NCI-H69 (cell line): ENCODE measurements at regions not wholly inside any gene's neighbourhood (a gene's known extent, or its start where the extent isn't known, plus 50 kb on each side); places are given as distances from the start of the nearest gene placed in this dataset.
"Not testable (repeated sequence)": the region's sequence is repeated elsewhere in the genome, so short reads cannot be mapped to it uniquely, and the experiment has no call there.

ENCODE experiments used
- DNase-seq: peaks from one replicate; lab custom pipeline; 2025; lab: John Stamatoyannopoulos, UW

DNA sequence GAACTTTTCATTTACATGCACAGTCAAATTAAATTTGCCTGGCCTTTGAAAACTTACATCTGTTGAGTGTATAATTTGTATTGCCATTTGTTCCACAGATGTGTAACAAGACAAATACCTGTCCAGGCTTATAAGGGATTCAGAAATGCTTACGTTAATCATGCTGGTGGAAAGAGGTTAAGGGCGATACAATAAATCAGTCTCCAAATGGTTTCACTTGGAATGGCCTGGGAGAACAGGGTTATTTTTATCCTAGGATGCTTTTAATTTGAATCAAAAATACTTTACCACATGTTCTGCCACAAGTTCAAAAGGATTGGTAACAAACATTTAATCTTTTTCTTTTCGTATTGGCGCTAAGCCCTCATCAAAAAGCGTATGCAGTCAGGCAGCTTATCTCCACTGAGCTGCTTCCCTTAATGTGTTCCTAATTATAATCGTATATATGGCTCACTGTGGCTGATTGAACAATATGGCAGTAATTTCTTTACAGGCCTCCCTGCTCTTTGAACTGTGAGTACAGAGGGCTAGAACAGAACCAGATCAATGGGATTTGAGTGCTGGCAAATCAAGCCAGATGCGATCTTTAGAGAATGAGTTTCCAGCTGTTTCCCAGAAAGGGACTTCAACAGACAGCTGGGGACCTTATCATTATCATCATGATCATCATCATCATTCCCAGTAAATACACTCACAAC is 425.7 kb downstream of the SPRY2 start:
- DNase-seq = no peak

DNA sequence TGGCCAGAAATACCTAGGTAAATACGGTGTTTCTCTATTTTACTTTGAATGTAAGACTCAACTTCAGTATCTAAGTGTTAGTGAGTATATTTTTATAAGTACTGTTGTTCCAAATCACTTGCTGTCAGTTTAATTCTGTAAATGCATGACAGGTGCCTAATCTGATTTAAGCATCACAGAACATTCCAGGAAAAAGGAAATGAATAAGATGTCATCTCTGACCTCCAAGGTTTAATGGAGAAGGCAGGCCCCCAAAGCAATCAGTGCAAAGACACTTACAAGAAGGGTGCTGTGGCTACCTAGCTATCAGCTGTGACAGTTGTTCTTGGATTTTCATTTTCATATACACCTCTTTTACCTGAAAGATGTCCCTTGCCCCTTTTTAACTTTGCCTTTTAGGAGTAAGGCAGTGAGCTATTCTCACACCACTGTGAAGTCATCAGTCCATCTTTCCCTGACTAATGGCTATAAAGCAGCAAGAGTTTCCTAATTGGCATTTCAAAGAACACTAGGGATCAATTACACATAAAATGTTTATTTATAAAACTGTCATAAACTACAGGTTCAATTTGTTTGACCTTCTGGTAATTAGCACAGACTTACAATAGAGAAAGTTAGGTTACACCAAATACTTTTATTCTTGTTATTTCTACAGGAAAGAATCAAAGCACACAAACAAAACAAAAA is 427.6 kb downstream of the SPRY2 start:
- DNase-seq = no peak

DNA sequence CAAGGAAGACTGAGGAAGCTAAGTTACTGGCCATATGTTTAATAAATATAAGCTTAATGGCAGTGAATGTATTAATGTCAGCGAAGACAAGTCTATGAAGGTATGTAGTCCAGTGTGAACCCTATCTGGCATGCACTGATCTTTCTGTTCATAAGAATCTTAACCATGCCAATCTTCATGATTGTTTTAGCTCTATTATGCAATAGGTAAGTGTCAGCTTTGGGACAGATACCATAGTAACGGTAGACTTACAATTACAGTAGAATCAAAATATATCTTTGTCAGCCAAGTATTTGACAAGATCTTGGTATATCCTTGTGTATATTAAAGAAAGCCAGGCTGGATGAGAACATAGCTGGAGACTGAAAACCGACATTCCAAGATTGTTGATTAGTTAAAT is 428.5 kb downstream of the SPRY2 start:
- no peak for DNase-seq

DNA sequence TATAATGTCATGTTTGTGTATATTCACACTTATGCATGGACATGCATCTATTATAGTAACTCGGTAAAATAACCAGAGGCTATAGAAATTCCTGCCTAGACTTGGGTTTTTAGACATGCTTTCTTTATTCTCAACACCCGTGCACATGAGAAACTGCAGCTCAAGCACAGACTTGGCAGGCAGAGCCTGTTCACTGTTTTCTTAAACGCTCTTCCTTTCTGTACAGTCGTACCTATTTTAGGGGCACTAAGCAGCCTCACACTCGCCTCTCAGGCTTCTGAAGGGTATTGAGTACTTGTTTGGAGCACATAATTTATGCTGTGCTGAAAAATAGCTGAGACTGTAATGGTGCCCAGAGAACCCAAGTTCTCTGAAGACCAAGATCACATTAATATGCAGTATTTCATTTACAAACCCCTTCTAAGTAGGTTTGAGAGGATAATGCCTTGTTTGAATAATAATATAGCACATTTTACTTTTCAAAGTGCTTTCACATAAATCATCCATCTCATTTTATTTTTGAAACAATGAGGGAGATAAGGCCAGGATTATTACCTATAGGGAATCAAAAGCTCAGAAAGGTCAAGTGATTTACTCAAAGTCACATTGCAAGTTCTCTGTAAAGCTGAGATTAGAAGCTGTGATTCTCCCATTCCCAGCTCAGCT is 429.9 kb downstream of the SPRY2 start:
- no peak for DNase-seq

DNA sequence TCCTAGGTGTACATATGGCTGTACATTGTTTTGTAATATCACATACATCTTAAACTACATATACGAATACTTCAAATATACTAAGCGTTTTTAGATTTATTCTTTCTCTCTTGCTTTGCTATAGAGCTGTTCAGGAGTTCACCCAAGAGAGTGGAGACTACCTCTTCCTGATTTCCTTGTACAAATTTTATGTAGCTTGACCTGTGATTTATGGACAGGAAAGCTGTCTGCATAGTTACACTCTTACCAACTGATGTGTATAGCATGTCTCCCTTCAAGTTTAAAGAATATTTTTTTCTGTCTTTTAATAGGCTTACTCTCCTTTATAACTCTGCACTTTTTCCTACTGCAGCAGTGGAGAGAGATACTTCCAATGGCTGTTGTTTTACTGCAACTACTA is 428.7 kb downstream of the NDFIP2 start:
- DNase-seq = no peak

DNA sequence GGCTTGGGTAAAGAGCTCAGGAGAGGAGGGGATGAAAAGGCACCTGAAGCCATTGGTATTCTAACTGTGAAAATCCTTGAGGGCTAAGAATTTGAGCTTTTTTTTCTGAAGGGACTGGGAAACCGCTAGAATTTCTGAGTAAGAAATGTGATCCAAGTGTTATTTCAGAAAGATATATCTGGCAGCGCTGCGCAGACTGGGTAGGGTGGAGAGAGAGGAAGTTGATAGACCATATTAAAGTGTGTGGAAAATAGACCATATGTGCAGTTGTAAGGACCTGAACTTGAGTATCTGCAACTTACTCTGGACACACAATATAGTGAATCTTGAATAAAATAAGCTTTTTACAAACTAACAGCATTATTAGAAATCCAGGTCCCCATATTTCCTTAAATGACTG is 427.4 kb downstream of the NDFIP2 start:
- DNase-seq = no peak

DNA sequence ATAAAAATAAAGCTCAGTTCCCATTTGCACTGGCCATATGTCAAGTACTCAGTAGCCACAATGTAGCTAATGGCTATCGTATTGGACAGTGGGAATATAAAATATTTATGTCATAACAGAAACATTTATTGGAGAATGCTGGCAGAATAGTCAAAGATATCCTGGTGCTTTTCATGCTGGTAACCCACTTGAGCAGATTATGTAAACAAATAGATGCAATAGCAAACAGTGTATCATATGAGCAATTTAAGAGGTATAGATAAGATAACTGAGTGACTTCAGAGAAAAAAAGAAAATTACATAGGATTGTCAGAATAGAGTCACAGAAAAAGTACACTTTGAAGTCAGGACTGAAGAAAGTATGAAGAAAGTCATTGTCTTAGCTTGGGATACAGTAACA is 426.6 kb downstream of the NDFIP2 start:
- no peak for DNase-seq

DNA sequence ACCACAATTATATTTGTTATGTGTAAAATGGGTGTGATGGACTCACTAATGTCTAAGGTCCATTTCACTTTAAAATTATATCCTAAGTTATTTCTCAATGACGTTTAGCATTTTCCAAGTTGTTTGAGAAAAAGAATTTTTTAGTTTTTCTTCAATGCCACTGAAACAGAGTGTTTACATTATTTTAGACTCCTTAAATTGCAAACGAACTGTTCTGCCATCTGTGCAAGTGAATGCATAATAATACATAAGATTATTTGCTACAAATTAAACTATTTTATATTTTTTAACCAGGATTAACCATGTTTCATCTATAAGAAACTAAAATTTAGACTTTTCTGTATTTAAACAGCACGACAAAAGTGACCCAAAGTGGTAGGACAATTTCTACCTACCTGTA is 425.4 kb downstream of the NDFIP2 start:
- DNase-seq = no peak

DNA sequence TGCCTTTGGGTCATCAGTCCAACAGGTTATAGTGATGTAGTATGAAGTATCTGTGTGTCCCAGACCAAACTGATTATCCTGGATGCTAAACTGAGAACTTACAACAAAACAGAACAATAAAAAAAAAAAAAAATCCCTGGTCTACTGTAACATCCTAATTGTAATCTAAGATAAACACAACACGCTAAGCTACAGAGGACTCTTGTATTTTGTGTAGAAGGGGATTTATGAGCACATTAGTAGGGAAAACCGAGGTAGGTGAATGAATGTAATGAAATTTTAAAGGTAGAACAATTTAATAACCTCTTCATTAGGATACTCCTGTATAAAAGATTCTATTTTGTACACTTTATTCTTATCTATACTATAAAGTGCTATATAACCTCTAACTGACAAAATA is 424.1 kb downstream of the NDFIP2 start:
- no peak for DNase-seq

DNA sequence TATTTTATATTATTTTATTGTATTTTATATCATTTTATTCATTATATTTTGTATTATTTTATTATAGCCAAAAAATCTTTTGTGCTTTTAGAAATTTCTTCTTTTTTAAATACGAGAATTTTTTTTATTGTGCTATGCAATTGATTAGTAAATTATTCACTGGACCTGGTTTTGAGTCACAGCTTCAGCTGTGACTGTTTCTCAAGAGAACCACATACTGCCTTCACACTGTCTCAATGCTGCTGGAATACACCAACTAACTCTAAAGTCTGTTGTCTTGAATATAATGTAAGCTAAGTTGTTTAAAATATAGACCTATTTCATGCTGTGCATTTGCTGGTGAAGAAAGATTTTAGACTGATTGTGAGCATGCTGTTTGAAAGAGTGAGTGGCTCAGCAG is 423.6 kb downstream of the NDFIP2 start:
- DNase-seq = no peak

DNA sequence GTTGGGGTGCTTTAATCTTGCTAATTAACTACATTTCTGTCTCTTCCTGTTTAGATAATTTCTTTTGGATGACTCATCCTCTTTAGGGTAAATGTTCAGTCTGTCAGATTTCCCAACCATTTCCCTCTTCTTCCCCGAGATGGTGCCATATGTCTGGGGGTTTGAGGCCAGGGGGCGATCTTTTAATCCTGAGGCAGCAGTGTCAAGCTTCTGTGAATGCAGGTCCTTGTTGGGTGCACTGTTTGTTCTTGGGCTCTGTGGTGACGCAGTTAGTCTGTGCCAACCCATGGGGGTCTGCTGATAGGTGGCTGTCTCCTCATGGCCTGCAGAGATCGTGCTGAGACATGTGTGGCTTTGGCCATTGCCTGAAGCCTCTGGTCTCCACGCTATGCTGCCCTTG is 420.4 kb downstream of the NDFIP2 start:
- no peak for DNase-seq

DNA sequence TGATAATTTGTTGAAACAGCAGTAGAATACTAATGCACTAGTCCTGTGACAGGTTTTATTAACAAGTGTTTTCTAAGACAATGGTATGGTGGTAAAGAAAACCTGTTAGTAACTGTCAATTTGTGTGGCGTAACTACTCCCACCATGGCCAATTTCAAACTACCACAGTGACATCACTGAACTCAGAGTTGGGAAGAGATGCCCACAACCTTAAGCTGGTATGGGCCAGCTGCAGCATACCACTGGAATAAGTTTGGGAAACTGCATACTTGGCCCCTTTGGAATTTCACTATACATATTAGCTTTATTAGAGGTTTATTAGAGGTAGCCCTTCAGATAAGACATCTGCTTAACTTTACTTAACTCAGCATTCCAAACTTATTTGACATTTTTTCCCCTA is 419.4 kb downstream of the NDFIP2 start:
- DNase-seq = no peak

DNA sequence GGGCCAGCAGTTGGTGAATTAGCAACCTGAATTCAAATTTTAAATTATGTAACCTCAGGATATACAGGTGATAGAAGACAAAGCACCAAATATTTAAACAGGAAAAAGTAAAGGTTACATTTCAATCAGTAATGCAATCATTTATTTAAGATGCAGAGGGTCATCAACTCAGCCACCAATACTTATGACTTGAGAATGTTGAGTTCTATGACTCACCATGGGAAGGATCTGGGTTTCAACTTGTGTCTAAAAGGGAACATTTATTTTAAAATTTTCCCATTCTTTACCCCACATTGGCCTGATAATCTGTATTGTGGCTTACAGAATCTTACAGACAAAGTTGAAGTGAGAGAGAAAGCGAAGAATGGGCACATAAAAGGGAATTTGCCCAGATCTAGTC is 418.0 kb downstream of the NDFIP2 start:
- no peak for DNase-seq

DNA sequence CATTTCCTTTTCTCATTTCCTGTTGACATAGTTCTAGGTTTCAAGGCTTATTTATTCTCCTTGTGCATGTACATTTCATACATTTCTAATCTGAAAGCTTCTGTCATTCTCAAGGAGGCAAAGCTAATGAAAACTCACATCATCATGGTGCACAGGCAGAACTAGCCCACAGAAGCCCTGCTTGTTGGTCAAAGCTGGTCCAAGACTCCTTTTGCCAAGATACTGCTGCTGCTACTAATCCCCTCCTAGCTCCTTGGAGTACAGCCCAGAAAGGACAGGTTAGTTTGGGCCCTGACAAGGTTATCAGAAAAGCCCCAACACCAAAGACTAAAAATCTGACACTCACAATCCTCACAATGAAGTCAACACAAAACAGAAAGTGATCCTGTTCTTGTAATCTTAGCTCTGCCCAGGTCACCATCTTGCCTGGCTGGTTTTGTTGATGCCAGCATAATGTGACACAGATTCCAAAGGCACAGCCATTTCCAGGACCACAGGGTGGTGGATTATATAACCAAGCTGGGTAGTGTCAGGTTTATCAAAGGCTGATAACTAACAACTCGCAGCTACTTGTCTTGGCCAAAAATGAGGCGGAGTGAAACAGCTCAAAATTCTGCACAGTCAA is 417.4 kb downstream of the NDFIP2 start:
- no peak for DNase-seq

DNA sequence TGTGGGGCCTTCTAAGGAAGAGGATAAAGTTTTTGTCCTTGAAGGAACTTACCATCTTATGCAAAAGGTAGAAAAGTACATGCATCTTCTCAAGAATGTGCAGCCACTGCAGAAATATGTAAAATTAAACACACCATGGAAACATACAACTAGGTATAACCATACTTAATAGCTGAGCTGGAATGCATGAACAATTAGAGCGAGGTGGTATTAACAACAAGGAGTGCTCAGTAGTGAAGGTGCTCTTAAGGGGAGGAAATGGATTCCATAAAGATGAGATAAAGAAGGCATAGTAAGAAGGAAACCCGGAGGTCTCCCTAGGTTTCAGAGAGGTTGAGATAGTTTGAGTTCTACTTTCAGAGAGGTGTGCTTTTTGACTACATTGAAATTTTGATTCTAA is 415.9 kb downstream of the NDFIP2 start:
- no peak for DNase-seq

DNA sequence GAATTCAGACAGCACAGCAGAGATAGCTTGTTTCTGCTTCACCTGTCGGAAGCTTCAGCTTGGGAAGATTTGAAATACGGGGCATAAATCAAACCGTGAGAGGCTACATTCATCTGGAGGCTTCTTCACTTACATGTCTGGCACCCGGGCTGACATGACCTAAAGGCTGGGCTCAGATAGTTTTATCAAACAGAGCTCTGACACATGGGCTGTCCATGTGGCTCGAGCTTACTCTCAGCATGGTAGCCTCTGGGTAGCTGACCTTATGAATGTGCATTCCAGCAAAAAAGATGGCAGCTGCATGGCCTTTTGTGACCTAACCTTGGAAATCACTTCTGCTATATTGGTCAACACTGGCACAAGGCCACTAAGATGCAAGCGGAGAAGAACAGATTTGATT is 414.5 kb downstream of the NDFIP2 start:
- no peak for DNase-seq

DNA sequence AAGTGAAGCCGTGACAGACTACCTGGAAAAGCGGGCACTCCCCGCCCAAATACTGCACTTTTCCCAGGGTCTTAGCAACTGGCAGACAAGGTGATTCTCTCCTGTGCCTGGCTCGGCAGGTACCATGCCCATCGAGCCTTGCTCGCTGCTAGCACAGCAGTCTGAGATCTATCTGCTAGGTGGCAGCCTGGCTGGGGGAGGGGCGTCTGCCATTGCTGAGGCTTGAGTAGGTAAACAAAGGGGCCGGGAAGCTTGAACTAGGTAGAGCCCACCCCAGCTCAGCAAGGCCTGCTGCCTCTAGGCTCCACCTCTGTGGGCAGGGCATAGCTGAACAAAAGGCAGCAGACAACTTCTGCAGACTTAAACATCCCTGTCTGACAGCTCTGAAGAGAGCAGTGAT is 406.3 kb downstream of the NDFIP2 start:
- DNase-seq = not testable (repeated sequence)

DNA sequence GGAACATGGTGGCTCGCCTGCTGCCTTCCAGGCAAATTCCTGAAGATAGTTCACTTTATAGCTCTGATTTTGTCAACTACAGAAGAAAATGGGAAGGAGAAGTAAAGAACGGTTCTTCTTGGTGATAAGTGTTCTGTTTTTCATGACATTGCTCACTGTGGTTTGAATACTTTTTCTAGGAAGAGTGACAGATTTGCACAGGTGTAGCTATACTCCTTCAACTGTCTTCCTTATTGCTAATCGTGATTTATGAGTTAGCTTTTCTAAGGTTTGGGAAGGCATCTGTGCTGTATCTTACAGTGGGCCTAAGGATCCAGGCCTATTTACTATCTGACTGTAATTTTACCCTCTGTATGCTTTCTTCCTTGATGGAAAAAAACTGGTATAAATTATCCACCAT is 405.6 kb downstream of the NDFIP2 start:
- no peak for DNase-seq

DNA sequence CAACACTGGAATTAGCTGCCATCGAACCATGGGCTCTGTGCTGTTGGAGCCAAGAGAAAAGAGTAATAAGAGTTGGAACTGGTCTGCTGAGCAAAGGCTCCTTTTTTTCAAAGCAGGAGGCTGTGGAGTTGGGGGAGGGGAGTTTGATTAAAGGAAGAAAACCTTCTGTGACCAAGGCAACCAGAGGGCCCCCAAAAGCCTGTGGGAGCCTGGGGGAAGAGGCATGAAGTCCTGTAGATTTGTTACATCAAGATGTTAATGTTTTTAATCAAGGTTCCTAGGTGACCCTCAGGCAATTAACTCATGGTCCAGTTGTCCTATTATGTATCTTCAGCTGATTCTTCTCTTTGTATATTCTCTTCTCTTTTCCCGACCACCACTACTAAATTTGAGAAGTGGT is 403.9 kb downstream of the NDFIP2 start:
- no peak for DNase-seq

DNA sequence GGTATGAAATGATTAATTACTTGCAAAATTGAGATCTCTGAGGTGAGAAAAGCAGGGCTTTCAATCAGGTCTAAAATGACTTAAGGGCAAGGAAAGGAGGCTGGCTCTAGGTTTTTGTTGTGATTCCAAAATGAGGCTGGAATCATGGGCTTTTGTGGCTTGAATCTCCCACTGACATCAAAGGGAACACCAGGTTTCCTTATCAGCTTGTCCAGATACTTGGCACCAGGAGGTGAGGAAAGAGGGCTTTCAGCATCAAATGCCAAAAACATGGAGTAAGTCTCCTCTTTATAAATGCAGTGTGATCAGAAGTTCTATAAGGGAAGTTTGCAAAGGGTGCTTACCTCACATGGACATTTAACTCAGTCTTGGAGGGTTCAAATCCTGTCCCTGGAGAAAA is 402.3 kb downstream of the NDFIP2 start:
- no peak for DNase-seq

DNA sequence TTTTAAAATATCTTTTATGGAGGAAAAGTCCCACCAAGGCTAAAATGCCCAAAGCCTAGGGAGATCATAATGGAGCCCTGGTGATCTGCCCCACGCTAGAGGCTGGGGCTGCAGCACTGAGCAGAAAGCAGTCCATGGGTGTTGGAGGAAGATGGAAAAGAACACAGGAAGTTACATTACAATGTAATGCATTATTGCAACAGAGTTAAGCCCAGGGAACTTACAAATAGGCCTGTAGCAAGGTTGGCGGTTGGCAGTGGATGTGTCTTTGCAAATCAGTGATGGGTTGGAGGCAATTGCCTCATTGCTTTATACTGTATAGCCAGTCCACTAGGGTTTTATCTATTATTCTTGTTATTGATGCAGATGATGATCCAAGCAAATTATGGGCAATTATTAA is 399.9 kb downstream of the NDFIP2 start:
- DNase-seq = no peak

DNA sequence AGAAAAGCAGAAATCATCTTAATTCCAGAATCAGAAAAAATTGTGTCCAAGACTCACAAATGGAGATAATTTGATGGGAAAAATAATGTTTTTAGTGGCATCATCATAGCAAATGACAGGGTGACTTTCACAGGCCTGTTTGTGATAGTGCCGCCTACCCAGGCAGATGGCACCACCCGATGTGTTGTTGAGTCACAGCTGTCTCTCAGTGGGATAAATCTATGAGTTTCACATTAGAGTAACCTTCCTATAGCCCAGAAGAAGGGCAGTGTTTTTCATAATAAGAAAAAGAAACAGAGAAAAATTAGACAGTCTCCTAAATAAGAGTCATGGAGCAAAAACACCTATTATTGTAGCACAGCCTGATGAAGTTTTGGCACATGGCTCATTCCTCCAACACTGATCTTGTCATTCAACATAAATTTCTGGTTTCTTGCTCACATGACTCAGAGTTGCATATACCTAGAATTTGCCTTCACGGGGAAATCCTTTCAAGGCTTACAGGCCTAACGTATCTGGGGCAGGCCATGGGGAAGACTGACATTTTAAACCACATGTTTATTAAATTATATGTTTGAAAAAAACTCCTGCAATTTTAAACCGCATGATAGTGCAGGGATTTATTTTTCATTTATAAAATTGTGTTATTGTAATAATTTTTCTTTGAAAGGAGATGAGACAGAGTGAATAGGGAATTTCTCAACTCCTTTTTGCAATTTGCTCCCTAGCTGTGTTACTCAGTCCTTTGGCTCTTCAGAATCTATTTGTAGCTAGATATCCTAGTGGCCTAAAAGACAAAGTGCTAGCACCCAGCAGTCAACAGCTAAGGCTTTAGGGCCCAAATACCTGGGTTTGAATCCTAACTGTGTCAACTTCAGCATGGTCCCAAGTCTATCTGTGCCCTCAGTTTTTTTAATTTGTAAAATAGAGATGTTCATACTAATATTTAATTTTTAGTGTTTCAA is 393.7 kb downstream of the NDFIP2 start:
- DNase-seq = no peak
